Right lobe of liver (tissue), 6 donors: ENCODE measurements at regions not wholly inside any gene's neighbourhood (a gene's known extent, or its start where the extent isn't known, plus 50 kb on each side); places are given as distances from the start of the nearest gene placed in this dataset.

Source experiments
- ATAC-seq, 4 donors: fragments of 200-7000 bp; cut with Tn5 transposase; one replicate each; pipeline ENCODE4 v1.9.1; 2020; ENCODE audit warnings: mild to moderate bottlenecking in 4 of 4, moderate library complexity in 4 of 4
- DNase-seq, 3 donors: peaks; one replicate each; pipeline ENCODE4 v3.0.0-alpha.2; 2020
- H3K27ac ChIP-seq, 3 donors: fragments of 200-600 bp; one replicate each; pipeline ENCODE4 v1.8.0; 2022
- H3K27me3 ChIP-seq, 2 donors: fragments of 200-600 bp; one replicate each; pipeline ENCODE4 v1.8.0; 2022
- H3K36me3 ChIP-seq, 4 donors: fragments of 200-600 bp; sonication (generic) in 1 of 4; one replicate each; pipeline versions ENCODE4 v1.5.1 to v1.8.0; 2017 to 2022; ENCODE audit warnings: control low read depth in 1 of 4
- H3K4me1 ChIP-seq, 4 donors: fragments of 200-600 bp; sonication (generic) in 1 of 4; one replicate each; pipeline versions ENCODE4 v1.5.1 to v1.8.0; 2017 to 2022; ENCODE audit warnings: control low read depth in 1 of 4
- H3K4me3 ChIP-seq, 3 donors: fragments of 200-600 bp; one replicate each; pipeline ENCODE4 v1.8.0; 2022
- H3K9me3 ChIP-seq, 4 donors: fragments of 200-600 bp; sonication (generic) in 1 of 4; one replicate each; pipeline versions ENCODE4 v1.5.1 to v1.8.0; 2017 to 2022; ENCODE audit warnings: control low read depth in 1 of 4
- CTCF ChIP-seq, 4 donors: fragments of 200-600 bp in 3 of 4; fragments of 450-650 bp in 1 of 4; IDR thresholded peaks; one replicate each; pipeline versions ENCODE4 v1.5.1 to v1.8.0; 2016 to 2022; ENCODE audit warnings: antibody characterized with exemption in 4 of 4, mild to moderate bottlenecking in 2 of 4
- POLR2A ChIP-seq: fragments of 450-650 bp; IDR thresholded peaks from one replicate; pipeline ENCODE4 v1.6.1; 2017; ENCODE audit warnings: antibody characterized with exemption, mild to moderate bottlenecking
- WGBS: methylation state at CpG from one replicate; pipeline ENCODE4 v1.1.6; 2018; ENCODE audit warnings: low coverage, low lambda C conversion rate; ENCODE audit not compliant: insufficient coverage; ENCODE audit errors: missing lambda C conversion rate; 5-methylcytosine and 5-hydroxymethylcytosine counted together
- intact Hi-C, 2 donors: fragments of 100-400 bp; cut with DNase I; formaldehyde crosslinking; loops; one replicate each; pipeline versions ENCODE4 v1.11.2 to v1.14.1; 2022
- donor health status: DM: no; HTN: yes; CAD: no.
- donor health status: DM: no; HTN: no; CAD: no.
- donor health status: DM: no; HTN: no; CAD: no.
- donor health status: DM: no; HTN: yes; CAD: no.
- donor health status: DM: no; HTN: yes; CAD: no.

GRCh38 chr11:116689413-116690127, 83.2 kb downstream of the BUD13 start:
- no peaks in the 10 kb centered on the region for H3K27me3 ChIP-seq
- peak in 1 of 3 donors; percentile 15 for DNase-seq
- H3K36me3 ChIP-seq, result no peaks in the 10 kb centered on the region
- 100% methylated on average over 3 of the region's 12 CpGs for WGBS
- no peak overlapping the region for H3K4me3 ChIP-seq
- no peaks in the 10 kb centered on the region for H3K9me3 ChIP-seq
- H3K27ac ChIP-seq, result no peak overlapping the region
- H3K4me1 ChIP-seq, result no peaks in the 10 kb centered on the region
- intact Hi-C loops, result loop anchor here in 1 of 2 donors (10.0 kb wide), 1 partner anchor 185 kb away; no protein-coding TSS in a partner anchor
- no peak for ATAC-seq
- TF ChIP-seq CTCF (IDR thresholded peaks at IDR 0.05), result no peak

GRCh38 chr11:116688202-116688540, 84.6 kb downstream of the BUD13 start:
- intact Hi-C loops, result no loop called here
- Histone ChIP-seq H3K27me3 (no peaks in the 10 kb centered on the region), H3K36me3 (no peaks in the 10 kb centered on the region), H3K27ac (no peak overlapping the region), H3K4me1 (no peaks in the 10 kb centered on the region), H3K9me3 (no peaks in the 10 kb centered on the region), H3K4me3 (no peak overlapping the region)
- 72% methylated on average over 5 of the region's 6 CpGs for WGBS
- DNase-seq (no peak), ATAC-seq (peak in 1 of 4 donors; percentile 5)
- TF ChIP-seq POLR2A, result no peak
- no peak for TF ChIP-seq CTCF (IDR thresholded peaks at IDR 0.05)

- H3K36me3 ChIP-seq, result no peaks in the 10 kb centered on the region
- intact Hi-C loops, result no loop called here
- H3K27me3 ChIP-seq, result no peaks in the 10 kb centered on the region
- DNase-seq (no peak), ATAC-seq (peak in 2 of 4 donors; percentile 77 to 84)
- TF ChIP-seq CTCF (IDR thresholded peaks at IDR 0.05) (no peak), POLR2A (no peak)
- 53% methylated on average over 3 of the region's 6 CpGs for WGBS
- no peaks in the 10 kb centered on the region for H3K4me1 ChIP-seq
- no peaks in the 10 kb centered on the region for H3K9me3 ChIP-seq
- no peak overlapping the region for H3K27ac ChIP-seq
- no peak overlapping the region for H3K4me3 ChIP-seq
Measured at GRCh38 chr11:116687458-116688201, 85.2 kb downstream of the BUD13 start.

GRCh38 chr11:116686866-116687265, 85.9 kb downstream of the BUD13 start:
- Histone ChIP-seq H3K9me3 (no peaks in the 10 kb centered on the region), H3K4me1 (no peaks in the 10 kb centered on the region), H3K27ac (no peak overlapping the region), H3K27me3 (no peaks in the 10 kb centered on the region), H3K4me3 (no peak overlapping the region), H3K36me3 (no peaks in the 10 kb centered on the region)
- TF ChIP-seq POLR2A (no peak), CTCF (IDR thresholded peaks at IDR 0.05) (no peak)
- DNase-seq (no peak), ATAC-seq (no peak)
- intact Hi-C loops, result no loop called here
- 58% methylated on average over 5 of the region's 9 CpGs for WGBS
